ENCODE measurements at regions not wholly inside any gene's neighbourhood (a gene's known extent, or its start where the extent isn't known, plus 50 kb on each side); places are given as distances from the start of the nearest gene placed in this dataset.

- DNase-seq = no peak
These were observed 753.3 kb downstream of the IRX1 start for GRCh38 chr5:4348919-4349318.

DNA sequence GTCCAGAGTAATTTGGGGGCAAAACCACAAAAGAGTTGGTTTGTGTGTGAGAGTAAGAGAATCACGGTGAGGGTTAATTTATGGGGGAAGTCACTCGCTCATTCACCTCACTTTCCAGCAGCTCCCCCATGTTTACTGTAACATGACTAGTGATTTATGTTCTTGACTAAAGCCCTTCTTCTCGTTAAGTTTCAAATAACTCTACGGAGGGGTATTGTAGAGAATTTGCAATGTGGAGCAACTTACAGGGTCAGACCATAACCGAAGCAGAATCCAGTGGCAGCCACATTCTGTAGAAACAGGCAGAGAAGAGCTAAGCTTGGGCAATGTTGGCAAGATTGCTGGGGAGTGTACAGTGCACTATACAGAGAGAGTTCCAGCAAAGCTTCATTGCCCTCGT lies 760.6 kb downstream of the IRX1 start:
- DNase-seq = no peak

DNA sequence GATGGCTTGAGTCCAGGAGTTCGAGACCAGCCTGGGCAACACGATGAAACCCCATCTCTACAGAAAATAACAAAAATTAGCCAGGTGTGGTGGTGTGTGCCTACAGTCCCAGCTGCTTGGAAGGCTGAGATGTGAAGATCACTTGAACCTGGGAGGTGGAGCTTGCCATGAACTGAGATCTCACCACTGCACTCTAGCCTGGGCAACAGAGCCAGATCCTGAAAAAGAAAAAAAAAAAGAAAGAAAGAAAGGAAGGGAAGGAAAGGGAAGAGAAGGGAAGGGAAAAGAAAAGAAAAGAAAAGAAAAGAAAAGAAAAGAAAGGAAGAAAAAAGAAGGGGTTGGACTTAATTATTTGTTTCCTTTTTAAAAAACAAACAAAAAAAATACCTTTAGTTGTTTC lies 764.2 kb downstream of the IRX1 start:
- DNase-seq = no peak

GRCh38 chr5:4361753-4362152 lies 766.1 kb downstream of the IRX1 start:
- no peak for DNase-seq

DNA sequence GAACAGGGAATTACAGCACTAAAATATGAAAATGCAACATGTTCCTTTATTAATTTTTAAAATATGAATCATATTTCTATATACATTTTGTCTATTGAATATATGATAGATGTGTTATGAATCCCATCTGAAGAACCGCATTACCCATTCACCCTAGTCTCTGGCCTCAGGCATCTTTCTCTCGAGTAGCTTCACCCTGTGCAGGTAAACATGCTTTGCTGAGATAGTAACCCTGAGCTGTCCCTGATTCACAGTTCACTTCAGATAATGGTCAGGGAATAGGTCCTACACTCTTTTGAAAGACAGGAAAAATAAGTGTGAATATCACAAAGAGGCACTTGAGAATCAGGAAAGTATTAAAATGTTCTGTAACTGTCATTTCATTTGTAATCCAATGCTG lies 766.8 kb downstream of the IRX1 start:
- no peak for DNase-seq

DNA sequence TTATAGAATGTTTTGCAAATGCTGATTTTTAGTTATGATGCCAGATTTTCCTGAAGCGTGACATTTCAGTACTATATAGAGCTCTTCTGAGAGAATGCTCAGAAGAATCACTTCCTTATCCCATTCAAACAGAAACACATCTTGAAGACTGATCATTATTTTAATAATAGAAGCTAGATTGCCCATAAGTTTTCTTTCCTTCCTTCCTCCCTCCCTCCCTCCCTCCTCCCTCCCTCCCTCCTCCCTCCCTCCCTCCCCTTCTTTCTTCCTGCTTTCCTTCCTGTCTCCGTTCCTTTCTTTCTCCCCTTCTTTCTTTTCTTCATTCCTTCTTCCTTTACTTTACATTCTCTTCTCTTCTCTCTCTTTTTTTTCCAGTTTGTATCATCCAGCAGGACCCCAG lies 767.4 kb downstream of the IRX1 start:
- DNase-seq = no peak

DNA sequence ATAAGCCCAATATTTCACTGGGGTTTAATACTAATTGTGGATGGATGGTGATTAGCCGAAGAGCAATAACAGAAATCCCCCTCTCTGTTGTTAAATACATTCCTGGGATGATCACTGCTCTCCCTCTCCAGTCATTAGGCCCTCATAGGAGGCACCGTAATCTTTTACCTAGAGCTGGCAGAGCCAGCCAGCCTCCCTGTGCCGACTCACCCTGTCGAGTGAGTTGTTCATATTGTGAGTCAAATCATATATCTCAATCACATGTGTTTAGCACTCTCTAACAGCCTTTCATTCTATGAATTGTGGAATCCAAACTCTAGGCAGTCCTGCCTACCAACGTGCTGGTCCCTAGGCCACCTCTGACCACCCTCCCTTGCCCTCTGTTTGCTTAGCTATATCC lies 771.0 kb downstream of the IRX1 start:
- DNase-seq = no peak

DNA sequence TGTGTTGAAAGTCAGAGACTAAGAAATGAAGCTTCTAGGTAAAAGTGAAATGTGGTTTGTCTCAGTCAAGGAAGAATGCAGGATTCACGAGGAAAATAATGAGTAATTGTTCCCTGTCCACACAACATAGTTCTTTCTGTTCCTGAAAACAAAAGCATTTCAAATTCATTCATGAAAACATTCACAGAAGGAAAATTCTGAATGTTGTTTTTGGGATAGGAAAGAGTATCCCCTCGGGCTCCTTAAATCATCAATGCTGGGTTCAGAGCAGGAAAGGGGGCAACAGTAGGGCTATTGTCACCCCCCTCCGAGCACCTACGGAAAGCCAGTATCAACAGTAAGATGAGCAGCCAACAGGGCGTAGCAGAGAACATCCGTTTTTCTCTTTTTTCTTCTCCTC lies 769.9 kb upstream of the ADAMTS16 start:
- DNase-seq = no peak

GRCh38 chr5:4372481-4372880 lies 767.6 kb upstream of the ADAMTS16 start:
- no peak for DNase-seq

DNA sequence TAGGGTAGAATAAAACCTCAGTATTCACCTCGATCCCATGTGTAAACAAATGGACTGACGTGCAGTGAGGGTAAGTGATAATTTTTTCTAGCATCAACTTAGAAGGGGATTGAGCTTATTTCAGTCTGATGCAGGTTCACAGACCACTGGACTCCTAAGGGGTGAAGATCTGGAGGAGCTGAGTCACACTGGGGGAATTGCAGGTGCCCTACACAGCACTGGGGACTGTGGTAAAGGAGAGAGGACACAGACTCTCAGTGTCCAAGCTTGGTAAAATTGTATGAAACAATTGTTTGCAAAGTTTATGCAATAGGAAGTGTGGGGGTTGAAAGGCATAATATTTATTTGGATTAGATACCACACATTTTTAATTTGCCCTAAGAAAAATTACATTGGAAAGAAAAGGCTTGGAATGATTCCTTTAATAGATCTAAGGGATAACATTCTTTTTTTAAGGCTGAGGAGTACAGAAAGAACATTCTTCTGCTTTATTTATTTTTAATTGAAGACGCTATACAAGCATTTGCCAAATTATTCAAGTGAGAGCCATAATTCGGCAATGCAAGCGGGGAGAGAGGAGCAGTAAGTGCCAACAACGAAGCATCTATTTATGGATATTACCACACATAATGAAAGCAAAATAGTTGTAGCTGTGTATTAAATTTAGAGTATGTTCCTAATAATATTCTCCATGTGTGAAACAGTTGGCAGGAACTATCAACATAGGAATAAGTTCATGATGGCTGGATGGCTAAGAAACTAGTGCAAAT lies 766.9 kb upstream of the ADAMTS16 start:
- DNase-seq = no peak

DNA sequence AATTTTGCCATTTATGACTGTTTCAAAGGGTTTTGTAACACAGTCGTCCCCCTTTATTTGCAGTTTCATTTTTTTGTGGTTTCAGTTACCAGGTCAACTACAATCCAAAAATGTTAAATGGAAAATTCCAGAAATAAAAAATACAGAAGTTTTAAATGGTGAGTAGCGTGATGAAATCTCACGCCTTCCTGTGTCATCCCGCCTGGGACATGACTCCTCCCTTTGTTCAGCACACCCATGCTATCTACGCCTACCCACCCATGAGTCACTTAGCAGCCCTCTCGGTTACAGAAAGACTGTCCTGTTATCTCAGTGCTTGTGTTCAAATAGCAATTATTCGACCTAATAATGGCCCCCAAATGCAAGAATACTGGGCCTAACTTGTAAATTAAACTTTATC lies 765.3 kb upstream of the ADAMTS16 start:
- DNase-seq = no peak

GRCh38 chr5:4375640-4376039 lies 764.5 kb upstream of the ADAMTS16 start:
- DNase-seq = no peak

- DNase-seq = no peak
These were observed 757.0 kb upstream of the ADAMTS16 start for GRCh38 chr5:4383102-4383501.

GRCh38 chr5:4383518-4384198 lies 756.5 kb upstream of the ADAMTS16 start:
- no peak for DNase-seq

DNA sequence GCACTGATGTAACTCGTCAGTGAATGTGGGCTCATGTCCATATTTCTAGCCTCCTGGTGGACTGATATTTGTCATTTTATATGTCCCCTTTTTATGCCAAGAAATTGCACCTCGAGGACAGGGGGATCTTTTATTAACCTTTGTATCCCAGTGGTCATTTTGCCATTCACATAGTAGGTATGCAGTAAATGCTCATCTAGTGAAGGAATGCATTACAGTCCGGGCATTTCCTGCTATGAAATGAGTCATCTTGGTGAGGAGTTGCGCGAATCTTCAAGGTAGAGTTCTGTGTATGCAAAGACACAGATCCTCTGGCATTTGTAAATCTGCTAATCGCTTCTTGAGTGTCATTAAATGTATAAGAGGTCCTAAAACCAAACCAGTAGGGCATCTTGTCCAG lies 755.5 kb upstream of the ADAMTS16 start:
- DNase-seq = no peak

- no peak for DNase-seq
These were observed 754.0 kb upstream of the ADAMTS16 start for GRCh38 chr5:4386152-4386551.

DNA sequence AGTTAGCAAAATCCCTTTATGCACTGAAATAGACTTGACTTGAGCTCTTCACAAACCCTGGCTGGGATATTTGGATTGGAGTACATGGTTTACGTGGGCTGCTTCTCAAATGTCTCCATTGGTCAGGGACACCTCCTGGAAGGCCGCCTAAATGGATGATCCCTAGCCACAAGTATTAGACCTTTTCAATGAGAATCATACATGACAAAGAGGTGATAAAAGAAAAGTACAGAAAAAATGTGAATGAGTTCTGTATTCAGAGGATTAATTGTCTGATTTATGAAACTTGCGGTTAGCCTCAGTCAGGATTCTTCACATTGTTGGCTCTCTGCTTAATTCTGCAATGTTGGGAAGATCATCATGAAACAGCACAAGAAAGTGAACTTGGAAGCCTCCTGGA lies 752.8 kb upstream of the ADAMTS16 start:
- no peak for DNase-seq

GRCh38 chr5:4395752-4396151 lies 744.4 kb upstream of the ADAMTS16 start:
- DNase-seq = no peak

DNA sequence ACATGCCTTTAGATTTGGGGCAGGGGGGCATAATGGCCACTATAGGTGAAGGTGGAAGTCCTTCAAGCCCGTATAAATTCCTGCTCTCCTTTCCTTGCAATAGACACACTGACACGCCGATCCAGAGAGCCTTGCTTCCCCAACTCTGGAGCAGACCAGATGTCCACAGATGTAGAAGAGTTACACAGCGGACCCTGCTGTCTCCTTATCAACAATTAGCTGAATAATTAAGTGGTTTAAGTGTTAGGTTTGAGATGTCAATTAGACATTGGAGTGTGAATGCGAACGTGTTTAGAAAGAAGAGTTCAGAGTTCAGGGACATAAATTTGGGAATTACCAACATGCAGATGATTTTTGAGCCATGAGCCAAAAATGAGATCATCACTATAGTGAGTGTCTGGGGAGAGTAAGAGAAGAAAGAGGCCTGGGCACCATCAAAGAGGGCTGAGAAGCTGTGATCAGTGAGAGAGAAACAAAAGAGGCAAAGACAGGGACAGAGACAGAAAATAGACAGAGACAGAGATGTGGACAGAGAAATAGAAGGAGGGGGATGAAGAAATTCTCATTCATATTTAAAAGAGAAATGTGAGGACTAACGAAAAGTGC lies 734.4 kb upstream of the ADAMTS16 start:
- DNase-seq = no peak

DNA sequence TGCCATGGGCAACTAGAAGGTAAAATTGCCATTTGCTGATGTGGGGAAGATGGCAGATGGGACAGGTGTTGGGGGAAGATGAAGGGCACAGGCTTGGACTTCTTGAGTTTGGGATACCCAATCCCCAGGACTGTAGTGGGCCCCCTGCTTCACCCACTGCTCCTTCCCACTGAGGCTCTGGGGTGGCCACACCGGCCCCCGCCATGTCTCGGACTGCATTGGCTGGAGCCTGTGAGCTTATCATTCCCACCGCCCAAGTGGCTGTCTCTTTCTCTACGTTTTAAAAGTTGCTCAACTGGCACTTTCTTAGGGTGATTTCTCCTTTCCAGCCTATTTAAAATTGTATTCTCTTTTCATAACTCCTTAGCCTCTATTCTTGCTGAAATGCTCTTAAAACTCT lies 730.0 kb upstream of the ADAMTS16 start:
- no peak for DNase-seq

GRCh38 chr5:4411664-4412063 lies 728.5 kb upstream of the ADAMTS16 start:
- no peak for DNase-seq

GRCh38 chr5:4413996-4414395 lies 726.1 kb upstream of the ADAMTS16 start:
- DNase-seq = no peak

DNA sequence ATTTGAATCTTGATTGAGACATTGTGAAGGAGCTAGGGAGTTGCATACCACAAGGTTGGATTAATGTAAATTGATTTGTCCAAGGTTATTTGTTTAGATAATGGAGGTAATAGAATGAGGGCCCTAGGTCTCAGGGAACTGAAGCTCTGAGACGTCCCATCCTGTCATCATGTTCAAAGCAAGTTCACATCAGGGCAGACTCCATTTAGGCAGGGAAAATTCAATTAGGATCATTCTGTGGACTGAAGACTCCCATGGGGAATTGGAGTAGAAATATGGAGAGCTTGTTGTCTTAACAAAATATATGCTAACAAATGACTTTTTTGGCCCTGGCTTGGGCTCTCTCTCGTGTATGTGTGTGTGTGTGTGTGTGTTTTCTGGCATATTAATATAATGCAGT lies 722.0 kb upstream of the ADAMTS16 start:
- peak; percentile 43 for DNase-seq

- DNase-seq = no peak
These were observed 720.8 kb upstream of the ADAMTS16 start for GRCh38 chr5:4419281-4419680.
